ENCODE measurements at regions not wholly inside any gene's neighbourhood (a gene's known extent, or its start where the extent isn't known, plus 50 kb on each side); places are given as distances from the start of the nearest gene placed in this dataset.

- no peak overlapping the region for H3K4me3 ChIP-seq
- intact Hi-C loops (cut with DNase I) = no loop called here
- no peaks in the 10 kb centered on the region for H3K36me3 ChIP-seq
- no peaks in the 10 kb centered on the region for H3K27me3 ChIP-seq
- no peak overlapping the region for H3K27ac ChIP-seq
- no peak for DNase-seq (ENCODE audit: extremely low spot score in 2 of 2)
- H3K4me1 ChIP-seq = no peaks in the 10 kb centered on the region
- H3K9me3 ChIP-seq = no peaks in the 10 kb centered on the region
- TF ChIP-seq POLR2AphosphoS5 (IDR thresholded peaks at IDR 0.05; ENCODE audit: insufficient read depth in 1 of 2, low read depth in 1 of 2) = no peak
- TF ChIP-seq, protein P1, sequence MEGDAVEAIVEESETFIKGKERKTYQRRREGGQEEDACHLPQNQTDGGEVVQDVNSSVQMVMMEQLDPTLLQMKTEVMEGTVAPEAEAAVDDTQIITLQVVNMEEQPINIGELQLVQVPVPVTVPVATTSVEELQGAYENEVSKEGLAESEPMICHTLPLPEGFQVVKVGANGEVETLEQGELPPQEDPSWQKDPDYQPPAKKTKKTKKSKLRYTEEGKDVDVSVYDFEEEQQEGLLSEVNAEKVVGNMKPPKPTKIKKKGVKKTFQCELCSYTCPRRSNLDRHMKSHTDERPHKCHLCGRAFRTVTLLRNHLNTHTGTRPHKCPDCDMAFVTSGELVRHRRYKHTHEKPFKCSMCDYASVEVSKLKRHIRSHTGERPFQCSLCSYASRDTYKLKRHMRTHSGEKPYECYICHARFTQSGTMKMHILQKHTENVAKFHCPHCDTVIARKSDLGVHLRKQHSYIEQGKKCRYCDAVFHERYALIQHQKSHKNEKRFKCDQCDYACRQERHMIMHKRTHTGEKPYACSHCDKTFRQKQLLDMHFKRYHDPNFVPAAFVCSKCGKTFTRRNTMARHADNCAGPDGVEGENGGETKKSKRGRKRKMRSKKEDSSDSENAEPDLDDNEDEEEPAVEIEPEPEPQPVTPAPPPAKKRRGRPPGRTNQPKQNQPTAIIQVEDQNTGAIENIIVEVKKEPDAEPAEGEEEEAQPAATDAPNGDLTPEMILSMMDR (IDR thresholded peaks at IDR 0.05) = no peak
Observed at GRCh38 chr4:129561280-129561679, 465.3 kb downstream of the C4orf33 start.

DNA sequence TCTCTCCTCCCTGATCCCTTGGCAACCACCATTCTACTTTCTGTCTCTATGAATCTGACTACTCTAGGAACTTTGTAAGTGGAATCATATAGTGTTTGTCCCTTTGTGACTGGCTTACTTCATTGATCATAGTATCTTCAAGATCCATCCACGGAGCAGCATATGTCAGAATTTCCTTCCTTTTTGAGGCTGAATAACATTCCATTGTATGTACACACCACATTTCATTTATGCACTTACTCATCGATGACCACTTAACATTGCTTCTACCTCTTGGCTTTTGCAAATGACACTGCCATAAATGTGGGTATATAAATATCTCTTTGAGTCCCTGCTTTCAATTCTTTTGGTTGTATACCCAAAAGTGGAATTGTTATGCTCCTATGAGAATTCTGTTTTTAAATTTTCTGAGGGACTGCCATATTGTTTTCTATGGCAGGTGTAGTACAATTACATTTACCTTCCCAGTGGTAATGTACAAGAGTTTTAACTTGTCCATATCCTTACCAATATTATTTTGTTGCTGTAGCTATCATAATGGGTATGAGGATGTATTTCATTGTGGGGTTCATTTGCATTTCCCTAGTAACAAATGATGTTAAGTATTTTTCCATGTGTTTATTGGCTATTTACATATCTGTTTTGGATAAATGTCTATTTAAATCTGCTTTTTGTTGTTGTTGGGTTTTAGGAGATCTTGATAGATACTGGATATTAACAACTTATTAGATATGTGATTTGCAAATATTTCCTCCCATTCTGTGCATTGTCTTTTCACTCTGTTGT is 466.1 kb downstream of the C4orf33 start:
- Histone ChIP-seq H3K27ac (no peak overlapping the region), H3K27me3 (no peaks in the 10 kb centered on the region), H3K36me3 (no peaks in the 10 kb centered on the region), H3K4me3 (no peak overlapping the region), H3K9me3 (no peaks in the 10 kb centered on the region), H3K4me1 (no peaks in the 10 kb centered on the region)
- intact Hi-C loops (cut with DNase I) = no loop called here
- TF ChIP-seq, protein P1 (IDR thresholded peaks at IDR 0.05) = no peak
- TF ChIP-seq POLR2A (IDR thresholded peaks at IDR 0.05) = no peak
- no peak for TF ChIP-seq POLR2AphosphoS5 (IDR thresholded peaks at IDR 0.05; ENCODE audit: insufficient read depth in 1 of 2, low read depth in 1 of 2)
- DNase-seq (ENCODE audit: extremely low spot score in 2 of 2) = no peak

DNA sequence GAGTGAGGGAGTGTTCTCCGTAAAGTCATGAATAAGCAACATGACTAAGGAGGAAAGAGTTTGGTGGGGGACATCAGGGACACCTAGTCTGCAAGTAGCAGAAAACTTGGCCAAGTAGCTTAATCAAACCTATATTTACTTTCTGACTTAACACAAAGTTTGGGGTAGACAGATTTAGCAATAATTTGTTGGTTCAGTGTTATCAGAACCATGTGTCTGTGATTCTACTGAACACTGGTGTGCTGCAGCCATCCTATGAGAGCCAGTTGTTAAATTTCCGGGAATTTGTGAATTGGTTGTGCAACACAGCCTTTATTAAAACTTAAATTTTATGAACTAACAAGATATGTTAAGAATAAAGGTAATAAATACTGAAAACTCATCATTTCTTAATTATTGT is 469.3 kb downstream of the C4orf33 start:
- intact Hi-C loops (cut with DNase I) = no loop called here
- H3K4me3 ChIP-seq = no peak overlapping the region
- no peak overlapping the region for H3K27ac ChIP-seq
- H3K9me3 ChIP-seq = no peaks in the 10 kb centered on the region
- H3K27me3 ChIP-seq = no peaks in the 10 kb centered on the region
- H3K36me3 ChIP-seq = no peaks in the 10 kb centered on the region
- TF ChIP-seq POLR2AphosphoS5 (IDR thresholded peaks at IDR 0.05; ENCODE audit: insufficient read depth in 1 of 2, low read depth in 1 of 2) = no peak
- DNase-seq (ENCODE audit: extremely low spot score in 2 of 2) = no peak
- H3K4me1 ChIP-seq = no peaks in the 10 kb centered on the region

- TF ChIP-seq, protein P1 (IDR thresholded peaks at IDR 0.05) = no peak
- TF ChIP-seq POLR2AphosphoS5 (IDR thresholded peaks at IDR 0.05; ENCODE audit: insufficient read depth in 1 of 2, low read depth in 1 of 2) (no peak), POLR2A (IDR thresholded peaks at IDR 0.05) (no peak)
- H3K36me3 ChIP-seq = no peaks in the 10 kb centered on the region
Observed at GRCh38 chr4:129570326-129570725, 474.4 kb downstream of the C4orf33 start.

GRCh38 chr4:129578336-129578735 is 482.4 kb downstream of the C4orf33 start:
- no peaks in the 10 kb centered on the region for H3K4me1 ChIP-seq
- DNase-seq (ENCODE audit: extremely low spot score in 2 of 2) = no peak
- TF ChIP-seq POLR2AphosphoS5 (IDR thresholded peaks at IDR 0.05; ENCODE audit: insufficient read depth in 1 of 2, low read depth in 1 of 2) (no peak), POLR2A (IDR thresholded peaks at IDR 0.05) (no peak)
- TF ChIP-seq, protein P1 (IDR thresholded peaks at IDR 0.05) = no peak
- no peak overlapping the region for H3K27ac ChIP-seq
- H3K4me3 ChIP-seq = no peak overlapping the region
- H3K27me3 ChIP-seq = no peaks in the 10 kb centered on the region
- intact Hi-C loops (cut with DNase I) = no loop called here
- no peaks in the 10 kb centered on the region for H3K36me3 ChIP-seq
- H3K9me3 ChIP-seq = no peaks in the 10 kb centered on the region

More at GRCh38 chr4:129570326-129570725, 474.4 kb downstream of the C4orf33 start:
- H3K27ac ChIP-seq = no peak overlapping the region
- no peaks in the 10 kb centered on the region for H3K27me3 ChIP-seq
- H3K9me3 ChIP-seq = no peaks in the 10 kb centered on the region
- no peak overlapping the region for H3K4me3 ChIP-seq
- intact Hi-C loops (cut with DNase I) = no loop called here
- H3K4me1 ChIP-seq = no peaks in the 10 kb centered on the region
- no peak for DNase-seq (ENCODE audit: extremely low spot score in 2 of 2)

Measured in vagina (tissue), 2 donors.